Endothelial cell of umbilical vein (primary cell): ENCODE measurements at regions not wholly inside any gene's neighbourhood (a gene's known extent, or its start where the extent isn't known, plus 50 kb on each side); places are given as distances from the start of the nearest gene placed in this dataset.

Experiments
- BruUV-seq: library from RNA; stranded (reverse); fragments of 400-500 nt; replicated peaks from 2 replicates; lab custom pipeline; 2021; lab: Mats Ljungman, UMichigan
- CTCF ChIA-PET: fragments of 300-600, 350-600 bp; sonication (Branson Sonifier 250); formaldehyde crosslinking; loops from one replicate; lab custom pipeline; 2021; ENCODE audit warnings: antibody characterized with exemption, inconsistent platforms; lab: Charles Lee
- POLR2A ChIA-PET: fragments of 300-600, 350-600 bp; sonication (Branson Sonifier 250); formaldehyde crosslinking; loops from one replicate; lab custom pipeline; 2021; ENCODE audit warnings: antibody characterized with exemption, inconsistent platforms; lab: Charles Lee
- DNase-seq: peaks from one replicate; pipeline ENCODE4 v3.0.0-alpha.2; 2011; ENCODE audit warnings: low read depth, low spot score
- FAIRE-seq: peaks from 2 replicates; lab custom pipeline; 2011; peaks lifted over from hg19 to GRCh38; lab: Jason Lieb, UNC
- H2AFZ ChIP-seq: 2 replicates; pipeline ENCODE4 v1.6.0; 2012; ENCODE audit warnings: low read depth, low read length, control low read depth, inconsistent platforms
- H3K27ac ChIP-seq: 2 replicates; pipeline ENCODE4 v1.5.1; 2011; ENCODE audit warnings: low read depth, mild to moderate bottlenecking, control low read depth, low read length, moderate library complexity; ENCODE audit not compliant: insufficient read depth
- H3K27me3 ChIP-seq, 2 experiments: 2 replicates each; pipeline versions ENCODE4 v1.6.0 to v1.6.1; 2011; ENCODE audit warnings: low read length in 2 of 2, mixed read lengths in 1 of 2; ENCODE audit not compliant: control insufficient read depth in 2 of 2, insufficient read depth in 2 of 2
- H3K36me3 ChIP-seq, 2 experiments: 2 replicates in 1 of 2; 3 replicates in 1 of 2; pipeline ENCODE4 v1.5.1; 2011; ENCODE audit warnings: low read length in 2 of 2, mild to moderate bottlenecking in 1 of 2, moderate library complexity in 1 of 2; ENCODE audit not compliant: control insufficient read depth in 2 of 2, insufficient read depth in 2 of 2; ENCODE audit errors: extremely low read depth in 1 of 2
- H3K4me1 ChIP-seq: 3 replicates; pipeline ENCODE4 v1.5.1; 2011; ENCODE audit warnings: mild to moderate bottlenecking, low read length; ENCODE audit not compliant: control insufficient read depth, insufficient read depth; ENCODE audit errors: extremely low read depth
- H3K4me2 ChIP-seq: 2 replicates; pipeline ENCODE4 v1.6.1; 2011; ENCODE audit warnings: low read length, control low read depth, mixed read lengths; ENCODE audit not compliant: insufficient read depth
- H3K4me3 ChIP-seq, 3 experiments: fragments of 200-600 bp in 1 of 3; sonication (generic), shearing (Covaris generic) in 1 of 3; replicated peaks in 1 of 3; 2 replicates each; pipeline ENCODE4 v1.5.1; 2011 to 2016; ENCODE audit warnings: control low read depth in 3 of 3, low read length in 3 of 3, mild to moderate bottlenecking in 2 of 3, inconsistent platforms in 1 of 3, low read depth in 1 of 3, moderate library complexity in 1 of 3; ENCODE audit not compliant: insufficient read depth in 1 of 3
- H3K79me2 ChIP-seq: 2 replicates; pipeline ENCODE4 v1.6.0; 2012; ENCODE audit warnings: low read length, inconsistent platforms; ENCODE audit not compliant: control insufficient read depth, insufficient read depth
- H3K9ac ChIP-seq: replicated peaks from 2 replicates; pipeline ENCODE3; 2011; ENCODE audit warnings: low read length, control low read depth; ENCODE audit not compliant: insufficient read depth; ENCODE audit errors: extremely low read depth
- H3K9me1 ChIP-seq: replicated peaks from 3 replicates; pipeline ENCODE4 v1.6.0; 2011; ENCODE audit warnings: mild to moderate bottlenecking, low read length; ENCODE audit not compliant: control insufficient read depth, insufficient read depth; ENCODE audit errors: extremely low read depth
- H3K9me3 ChIP-seq: replicated peaks from 2 replicates; pipeline ENCODE4 v1.5.1; 2012; ENCODE audit warnings: low read length, inconsistent platforms; ENCODE audit not compliant: control insufficient read depth, insufficient read depth
- H4K20me1 ChIP-seq: replicated peaks from 2 replicates; pipeline ENCODE3; 2011; ENCODE audit warnings: mild to moderate bottlenecking, low read length; ENCODE audit not compliant: control insufficient read depth, insufficient read depth; ENCODE audit errors: extremely low read depth
- CTCF ChIP-seq, 2 donors: IDR thresholded peaks; 1 replicate in 1 of 2; 2 replicates in 1 of 2; pipeline ENCODE4 v1.5.1; 2011; ENCODE audit warnings: low read length in 2 of 2, mild to moderate bottlenecking in 2 of 2, moderate library complexity in 2 of 2, control low read depth in 1 of 2, inconsistent platforms in 1 of 2, low read depth in 1 of 2; ENCODE audit not compliant: insufficient read depth in 1 of 2; ENCODE audit errors: extremely low read depth in 1 of 2
- EZH2 ChIP-seq: IDR thresholded peaks from 2 replicates; pipeline ENCODE4 v1.6.1; 2012; ENCODE audit warnings: borderline replicate concordance, low read depth, mild to moderate bottlenecking, moderate library complexity, low read length, inconsistent platforms; ENCODE audit not compliant: severe bottlenecking
- FOS ChIP-seq: IDR thresholded peaks from 2 replicates; pipeline ENCODE4 v1.6.1; 2011; ENCODE audit warnings: mild to moderate bottlenecking, low read length, moderate library complexity, borderline replicate concordance; ENCODE audit not compliant: insufficient read depth
- GATA2 ChIP-seq: IDR thresholded peaks from 2 replicates; pipeline ENCODE4 v1.7.0; 2011; ENCODE audit warnings: low read depth, mild to moderate bottlenecking, moderate library complexity, mixed read lengths, low read length; ENCODE audit not compliant: insufficient read length, insufficient read depth
- JUN ChIP-seq: IDR thresholded peaks from 2 replicates; pipeline ENCODE4 v1.6.1; 2011; ENCODE audit warnings: borderline replicate concordance, low read depth; ENCODE audit not compliant: insufficient read length, insufficient read depth
- MAX ChIP-seq: IDR thresholded peaks from 2 replicates; pipeline ENCODE4 v1.6.1; 2011; ENCODE audit not compliant: insufficient read depth, insufficient read length
- MYC ChIP-seq: IDR thresholded peaks from one replicate; pipeline ENCODE4 v1.6.1; 2011; ENCODE audit warnings: mild to moderate bottlenecking, low read depth, low read length
- POLR2A ChIP-seq: IDR thresholded peaks from 2 replicates; pipeline ENCODE4 v1.6.1; 2012; ENCODE audit warnings: low read depth, mild to moderate bottlenecking, control low read depth, low read length
- POLR2AphosphoS5 ChIP-seq: IDR thresholded peaks from 2 replicates; pipeline ENCODE4 v1.6.1; 2012; ENCODE audit warnings: low read depth, mild to moderate bottlenecking, control low read depth, low read length, moderate library complexity; ENCODE audit not compliant: insufficient read depth
- dilution Hi-C: fragments of 300-500 bp; cut with MboI; formaldehyde crosslinking; loops from one replicate; pipeline ENCODE4 v1.15.0; 2019; ENCODE audit warnings: low sequenced_read_pairs; ENCODE audit not compliant: extremely low pct_ligation_motif_present
- intact Hi-C: fragments of 100-400 bp; cut with micrococcal nuclease; formaldehyde crosslinking; loops from one replicate; pipeline ENCODE4 v1.10.0; 2022

GRCh38 chr6:1499777-1500176 lies 109.9 kb upstream of the FOXC1 start:
- FAIRE-seq (no peak), DNase-seq (no peak)
- BruUV-seq, result no TSS peak
- no peak overlapping the region for H3K9ac ChIP-seq
- H3K27ac ChIP-seq, result no peak overlapping the region
- no peaks in the 10 kb centered on the region for H4K20me1 ChIP-seq
- CTCF ChIA-PET, result no interaction called here
- TF ChIP-seq POLR2AphosphoS5 (no peak), MAX (no peak), POLR2A (no peak)
- H3K4me3 ChIP-seq, result no peak overlapping the region
- no peaks in the 10 kb centered on the region for H3K4me1 ChIP-seq
- H2AFZ ChIP-seq, result no peak overlapping the region
- no peaks in the 10 kb centered on the region for H3K9me3 ChIP-seq
- peaks cover 0 to 3% of the 10 kb centered on the region in 2 experiments for H3K27me3 ChIP-seq
- intact Hi-C loops (no loop called here), dilution Hi-C loops (no loop called here)
- POLR2A ChIA-PET, result no interaction called here
- no peaks in the 10 kb centered on the region for H3K36me3 ChIP-seq
- no peak overlapping the region for H3K4me2 ChIP-seq
- H3K9me1 ChIP-seq, result no peaks in the 10 kb centered on the region
- no peaks in the 10 kb centered on the region for H3K79me2 ChIP-seq

GRCh38 chr6:1500913-1501312 lies 108.8 kb upstream of the FOXC1 start:
- dilution Hi-C loops, result no loop called here

More at GRCh38 chr6:1500913-1501312, 108.8 kb upstream of the FOXC1 start:
- peaks cover 0 to 3% of the 10 kb centered on the region in 2 experiments for H3K27me3 ChIP-seq
- no peak overlapping the region for H3K4me2 ChIP-seq
- H3K4me3 ChIP-seq, result no peak overlapping the region
- CTCF ChIA-PET, result no interaction called here
- no peaks in the 10 kb centered on the region for H3K79me2 ChIP-seq
- H3K4me1 ChIP-seq, result no peaks in the 10 kb centered on the region
- TF ChIP-seq FOS, result no peak
- no peak for TF ChIP-seq POLR2A
- no peak for TF ChIP-seq GATA2
- no peak for TF ChIP-seq MYC
- no peak for TF ChIP-seq POLR2AphosphoS5
- TF ChIP-seq CTCF (IDR thresholded peaks at IDR 0.05; ENCODE audit: extremely low read depth in 1 of 2, insufficient read depth in 1 of 2, low read depth in 1 of 2, low read length in 2 of 2), result no peak
- no peak for TF ChIP-seq JUN
- TF ChIP-seq EZH2, result no peak
- TF ChIP-seq MAX, result no peak
- no peak overlapping the region for H3K27ac ChIP-seq
- BruUV-seq, result no TSS peak
- no peaks in the 10 kb centered on the region for H3K36me3 ChIP-seq
- H3K9ac ChIP-seq, result no peak overlapping the region
- H3K9me1 ChIP-seq, result no peaks in the 10 kb centered on the region
- FAIRE-seq (no peak), DNase-seq (no peak)
- POLR2A ChIA-PET, result no interaction called here
- H4K20me1 ChIP-seq, result no peaks in the 10 kb centered on the region
- intact Hi-C loops, result no loop called here
- H2AFZ ChIP-seq, result no peak overlapping the region
- H3K9me3 ChIP-seq, result no peaks in the 10 kb centered on the region
